H1 (cell line): ENCODE measurements at regions not wholly inside any gene's neighbourhood (a gene's known extent, or its start where the extent isn't known, plus 50 kb on each side); places are given as distances from the start of the nearest gene placed in this dataset.

ENCODE experiments used
- CTCF ChIA-PET: fragments of 300-600 bp; sonication (Branson Sonifier 250); formaldehyde crosslinking; loops from one replicate; lab custom pipeline; 2021; ENCODE audit not compliant: partially characterized antibody; lab: Charles Lee
- POLR2A ChIA-PET: fragments of 300-600 bp; sonication (Branson Sonifier 250); formaldehyde crosslinking; loops from one replicate; lab custom pipeline; 2021; ENCODE audit warnings: inconsistent platforms; ENCODE audit not compliant: partially characterized antibody; lab: Charles Lee
- DNase-seq, 2 experiments: peaks; one replicate each; pipeline versions ENCODE4 v3.0.0 to v3.0.0-alpha.2; 2010 to 2022; ENCODE audit warnings: low spot score in 2 of 2, low read depth in 1 of 2, mixed read lengths in 1 of 2
- FAIRE-seq: peaks from 2 replicates; lab custom pipeline; 2011; peaks lifted over from hg19 to GRCh38; lab: Jason Lieb, UNC
- H2AFZ ChIP-seq: 2 replicates; pipeline ENCODE4 v1.8.1; 2012; ENCODE audit warnings: low read length, inconsistent platforms
- H2AK5ac ChIP-seq: 2 replicates; pipeline ENCODE4 v1.6.1; 2013; ENCODE audit warnings: low read depth, low read length
- H2BK120ac ChIP-seq: replicated peaks from 2 replicates; pipeline ENCODE3; 2013; ENCODE audit warnings: low read depth, low read length, inconsistent platforms
- H2BK12ac ChIP-seq: 2 replicates; pipeline ENCODE4 v1.6.1; 2013; ENCODE audit warnings: low read depth, low read length
- H2BK15ac ChIP-seq: 2 replicates; pipeline ENCODE4 v1.6.1; 2013; ENCODE audit warnings: low read length
- H2BK20ac ChIP-seq: 2 replicates; pipeline ENCODE4 v1.6.1; 2013; ENCODE audit warnings: low read length
- H2BK5ac ChIP-seq: 2 replicates; pipeline ENCODE4 v1.6.1; 2013; ENCODE audit warnings: low read depth, low read length
- H3K14ac ChIP-seq: 2 replicates; pipeline ENCODE4 v1.6.1; 2013; ENCODE audit warnings: inconsistent platforms; ENCODE audit not compliant: insufficient read length
- H3K18ac ChIP-seq: 2 replicates; pipeline ENCODE4 v1.6.1; 2013; ENCODE audit warnings: low read length; ENCODE audit errors: extremely low read depth
- H3K23ac ChIP-seq: 2 replicates; pipeline ENCODE4 v1.6.1; 2013; ENCODE audit warnings: inconsistent platforms; ENCODE audit not compliant: insufficient read length
- H3K23me2 ChIP-seq: 2 replicates; pipeline ENCODE4 v1.6.1; 2013; ENCODE audit warnings: low read depth, low read length
- H3K27ac ChIP-seq: 2 replicates; pipeline ENCODE4 v1.6.1; 2011; ENCODE audit warnings: low read depth, low read length, inconsistent platforms
- H3K27me3 ChIP-seq, 4 experiments: replicated peaks in 1 of 4; 1 replicate in 1 of 4; 2 replicates in 3 of 4; pipeline versions ENCODE4 v1.6.1 to v1.8.1; 2011 to 2013; ENCODE audit warnings: low read length in 3 of 4, mild to moderate bottlenecking in 3 of 4, inconsistent platforms in 2 of 4, mixed read lengths in 2 of 4, moderate library complexity in 1 of 4; ENCODE audit not compliant: control insufficient read depth in 3 of 4, insufficient read depth in 3 of 4; ENCODE audit errors: extremely low read depth in 1 of 4
- H3K36me3 ChIP-seq, 4 experiments: 2 replicates each; pipeline versions ENCODE4 v1.6.1 to v1.8.1; 2011 to 2013; ENCODE audit warnings: mild to moderate bottlenecking in 4 of 4, low read length in 3 of 4, moderate library complexity in 2 of 4, control low read depth in 1 of 4, inconsistent platforms in 1 of 4; ENCODE audit not compliant: insufficient read depth in 4 of 4, control insufficient read depth in 2 of 4
- H3K4ac ChIP-seq: replicated peaks from 2 replicates; pipeline ENCODE3; 2013; ENCODE audit warnings: low read length, low read depth, mixed read lengths, inconsistent platforms; ENCODE audit not compliant: insufficient read length
- H3K4me1 ChIP-seq, 4 experiments: replicated peaks in 1 of 4; 1 replicate in 1 of 4; 2 replicates in 3 of 4; pipeline versions ENCODE4 v1.6.1 to v1.8.1; 2011 to 2013; ENCODE audit warnings: low read length in 3 of 4, inconsistent platforms in 2 of 4, mixed read lengths in 1 of 4; ENCODE audit not compliant: insufficient read depth in 4 of 4, control insufficient read depth in 3 of 4
- H3K4me2 ChIP-seq, 2 experiments: 2 replicates each; pipeline versions ENCODE4 v1.6.1 to v1.8.1; 2011 to 2013; ENCODE audit warnings: low read depth in 2 of 2, low read length in 2 of 2, control low read depth in 1 of 2, inconsistent platforms in 1 of 2, mild to moderate bottlenecking in 1 of 2; ENCODE audit not compliant: insufficient read depth in 1 of 2
- H3K4me3 ChIP-seq, 4 experiments: fragments of 200-600, 300-600 bp in 1 of 4; sonication (generic), shearing (Covaris generic), sonication (Bioruptor Twin) in 1 of 4; 2 replicates each; pipeline versions ENCODE4 v1.5.1 to v1.8.1; 2011 to 2016; ENCODE audit warnings: low read length in 4 of 4, low read depth in 3 of 4, control low read depth in 2 of 4, inconsistent platforms in 2 of 4, mild to moderate bottlenecking in 2 of 4, mixed read lengths in 1 of 4, moderate library complexity in 1 of 4; ENCODE audit not compliant: insufficient read depth in 2 of 4; ENCODE audit errors: extremely low read depth in 1 of 4
- H3K56ac ChIP-seq: replicated peaks from 2 replicates; pipeline ENCODE3; 2013; ENCODE audit warnings: low read depth, mild to moderate bottlenecking, mixed read lengths, low read length, inconsistent platforms; ENCODE audit not compliant: insufficient read length
- H3K79me1 ChIP-seq: 2 replicates; pipeline ENCODE4 v1.6.1; 2013; ENCODE audit warnings: low read depth, low read length, control low read depth
- H3K79me2 ChIP-seq, 2 experiments: 2 replicates each; pipeline versions ENCODE4 v1.6.1 to v1.8.1; 2012 to 2013; ENCODE audit warnings: low read length in 2 of 2, mild to moderate bottlenecking in 2 of 2, inconsistent platforms in 1 of 2; ENCODE audit not compliant: insufficient read depth in 2 of 2, control insufficient read depth in 1 of 2
- H3K9ac ChIP-seq, 4 experiments: replicated peaks in 1 of 4; 1 replicate in 1 of 4; 2 replicates in 3 of 4; pipeline versions ENCODE4 v1.6.1 to v1.8.1; 2011 to 2013; ENCODE audit warnings: low read depth in 3 of 4, low read length in 3 of 4, control low read depth in 2 of 4, mild to moderate bottlenecking in 2 of 4, moderate library complexity in 2 of 4, inconsistent platforms in 1 of 4; ENCODE audit errors: extremely low read depth in 1 of 4
- H3K9me3 ChIP-seq, 2 experiments: 2 replicates each; pipeline versions ENCODE4 v1.6.1 to v1.8.1; 2012 to 2013; ENCODE audit warnings: mild to moderate bottlenecking in 2 of 2, moderate library complexity in 2 of 2, control low read depth in 1 of 2, inconsistent platforms in 1 of 2, low read depth in 1 of 2, low read length in 1 of 2, mixed read lengths in 1 of 2; ENCODE audit not compliant: insufficient read depth in 2 of 2
- H4K20me1 ChIP-seq, 2 experiments: replicated peaks in 1 of 2; 2 replicates each; pipeline versions ENCODE3 to v1.8.1; 2011 to 2013; ENCODE audit warnings: inconsistent platforms in 2 of 2, low read length in 2 of 2, mild to moderate bottlenecking in 1 of 2; ENCODE audit not compliant: insufficient read depth in 2 of 2, control insufficient read depth in 1 of 2
- H4K5ac ChIP-seq: 2 replicates; pipeline ENCODE4 v1.6.1; 2013; ENCODE audit warnings: low read length, low read depth, mixed read lengths, inconsistent platforms; ENCODE audit not compliant: insufficient read length
- H4K8ac ChIP-seq: 2 replicates; pipeline ENCODE4 v1.8.0; 2013; ENCODE audit warnings: mild to moderate bottlenecking, moderate library complexity, low read length, inconsistent platforms; ENCODE audit not compliant: insufficient read depth; ENCODE audit errors: extremely low read depth
- H4K91ac ChIP-seq: replicated peaks from 2 replicates; pipeline ENCODE3; 2013; ENCODE audit warnings: low read length, mixed read lengths, inconsistent platforms; ENCODE audit not compliant: insufficient read length
- RAD21 ChIP-seq, 2 experiments: IDR thresholded peaks in 1 of 2; conservative IDR thresholded peaks in 1 of 2; 2 replicates each; pipeline ENCODE4 v1.6.1; 2011; ENCODE audit warnings: low read depth in 2 of 2, low read length in 2 of 2, improper control_type of control experiment in 1 of 2, inconsistent platforms in 1 of 2, mild to moderate bottlenecking in 1 of 2, moderate library complexity in 1 of 2
- WGBS, 2 experiments: shearing (Covaris generic) in 1 of 2; methylation state at CpG; one replicate each; pipeline versions ENCODE4 v1.1.6 to v1.1.7; 2013 to 2015; ENCODE audit warnings: low lambda C conversion rate in 2 of 2, mixed read lengths in 2 of 2, inconsistent platforms in 1 of 2, low coverage in 1 of 2, missing lambda C conversion rate in 1 of 2; ENCODE audit not compliant: insufficient replicate concordance in 2 of 2, insufficient coverage in 1 of 2, insufficient read length in 1 of 2; ENCODE audit errors: extremely low coverage in 1 of 2, missing lambda C conversion rate in 1 of 2; 5-methylcytosine and 5-hydroxymethylcytosine counted together

- no peak overlapping the region for H2BK120ac ChIP-seq
- WGBS, 2 experiments, result 98% methylated on average over 3 of the region's 3 CpGs; no CpG with 5 or more reads in 1 of the 2 experiments
- TF ChIP-seq RAD21 (IDR thresholded peaks at IDR 0.05 in 1 of 2, conservative IDR thresholded peaks at IDR 0.05 in 1 of 2; ENCODE audit: low read depth in 2 of 2, low read length in 2 of 2), result no peak
- H3K27me3 ChIP-seq, result no peaks in the 10 kb centered on the region
- no peaks in the 10 kb centered on the region for H3K36me3 ChIP-seq
- no peak overlapping the region for H3K23ac ChIP-seq
- H3K56ac ChIP-seq, result no peak overlapping the region
- H2AFZ ChIP-seq, result no peak overlapping the region
- no peaks in the 10 kb centered on the region for H3K79me1 ChIP-seq
- H3K4me1 ChIP-seq, result no peaks in the 10 kb centered on the region
- ChIA-PET CTCF (no interaction called here), POLR2A (no interaction called here)
- DNase-seq, result no peak
- H3K18ac ChIP-seq, result no peak overlapping the region
- H2BK12ac ChIP-seq, result no peak overlapping the region
- H3K4me3 ChIP-seq, result no peak overlapping the region
- H2BK5ac ChIP-seq, result no peak overlapping the region
- H4K5ac ChIP-seq, result no peak overlapping the region
- H3K27ac ChIP-seq, result no peak overlapping the region
- H4K20me1 ChIP-seq, result no peaks in the 10 kb centered on the region
- no peak overlapping the region for H3K14ac ChIP-seq
- H4K91ac ChIP-seq, result no peak overlapping the region
- no peak overlapping the region for H2AK5ac ChIP-seq
- H4K8ac ChIP-seq, result no peak overlapping the region
- no peak overlapping the region for H3K9ac ChIP-seq
- FAIRE-seq, result no peak
- no peak overlapping the region for H2BK15ac ChIP-seq
- H3K4ac ChIP-seq, result no peak overlapping the region
- no peaks in the 10 kb centered on the region for H3K79me2 ChIP-seq
- H2BK20ac ChIP-seq, result no peak overlapping the region
- H3K23me2 ChIP-seq, result no peaks in the 10 kb centered on the region
- peaks cover 0 to 12% of the 10 kb centered on the region in 2 experiments; a peak in 2 of 4 replicates for H3K9me3 ChIP-seq
- no peak overlapping the region for H3K4me2 ChIP-seq
Observed at GRCh38 chrY:15457682-15458081, 933.4 kb downstream of the NLGN4Y start.
